Aorta (tissue), 5 donors: ENCODE measurements at regions not wholly inside any gene's neighbourhood (a gene's known extent, or its start where the extent isn't known, plus 50 kb on each side); places are given as distances from the start of the nearest gene placed in this dataset.
"Not testable (repeated sequence)": the region's sequence is repeated elsewhere in the genome, so short reads cannot be mapped to it uniquely, and the experiment has no call there.

Source experiments
- ATAC-seq: fragments of 200-7000 bp; cut with Tn5 transposase; one replicate; pipeline ENCODE4 v1.9.1; 2022; ENCODE audit warnings: moderate library complexity; ENCODE audit not compliant: low FRiP score
- DNase-seq, 2 donors: peaks; one replicate each; pipeline ENCODE4 v3.0.0-alpha.2; 2020
- H3K27ac ChIP-seq, 2 donors: one replicate each; pipeline ENCODE4 v1.5.1; 2013; ENCODE audit warnings: low read length in 2 of 2, mild to moderate bottlenecking in 2 of 2, moderate library complexity in 2 of 2, control low read depth in 1 of 2, inconsistent platforms in 1 of 2, low read depth in 1 of 2
- H3K27me3 ChIP-seq, 2 donors: one replicate each; pipeline ENCODE4 v1.6.1; 2013; ENCODE audit warnings: control low read depth in 1 of 2, low read length in 1 of 2, mild to moderate bottlenecking in 1 of 2, moderate library complexity in 1 of 2; ENCODE audit not compliant: insufficient read depth in 2 of 2, control insufficient read depth in 1 of 2
- H3K36me3 ChIP-seq, 2 donors: one replicate each; pipeline ENCODE4 v1.6.1; 2013; ENCODE audit warnings: control low read depth in 1 of 2, low read length in 1 of 2, mild to moderate bottlenecking in 1 of 2; ENCODE audit not compliant: insufficient read depth in 2 of 2, control insufficient read depth in 1 of 2
- H3K4me1 ChIP-seq, 2 donors: one replicate each; pipeline ENCODE4 v1.6.1; 2013; ENCODE audit warnings: low read length in 2 of 2, control low read depth in 1 of 2, mild to moderate bottlenecking in 1 of 2, moderate library complexity in 1 of 2; ENCODE audit not compliant: insufficient read depth in 2 of 2, control insufficient read depth in 1 of 2
- H3K4me3 ChIP-seq, 2 donors: one replicate each; pipeline ENCODE4 v1.5.1; 2013; ENCODE audit warnings: low read length in 2 of 2, control low read depth in 1 of 2, mild to moderate bottlenecking in 1 of 2
- H3K9me3 ChIP-seq: one replicate; pipeline ENCODE4 v1.6.1; 2013; ENCODE audit warnings: mild to moderate bottlenecking, low read length; ENCODE audit not compliant: control insufficient read depth
- WGBS, 2 donors: extraction: QIAGEN DNeasy Blood & Tissue Kit; methylation state at CpG; one replicate each; pipeline ENCODE4 v1.1.7; 2013; 5-methylcytosine and 5-hydroxymethylcytosine counted together
- intact Hi-C, 2 donors: fragments of 100-400 bp; cut with DNase I; formaldehyde crosslinking; loops; one replicate each; pipeline versions ENCODE4 v1.14.2 to v1.15.0; 2022
- donor health status: healthy with polysubstance abuse.
- donor health status: Bipolar disorder and iron deficiency.
- donor health status: DM: no; HTN: no; CAD: no.
- donor health status: DM: no; HTN: no; CAD: no.
- donor health status: DM: yes; HTN: yes; CAD: no.

- Histone ChIP-seq H3K36me3 (no peaks in the 10 kb centered on the region), H3K4me1 (no peaks in the 10 kb centered on the region), H3K9me3 (no peaks in the 10 kb centered on the region), H3K27ac (no peak overlapping the region), H3K27me3 (no peaks in the 10 kb centered on the region), H3K4me3 (no peak overlapping the region)
- DNase-seq = no peak
- WGBS, 2 donors = 67 to 77% methylated on average over 3 of the region's 3 CpGs
- intact Hi-C loops = no loop called here
- ATAC-seq = no peak
Observed at GRCh38 chr2:81389203-81389602, 1084.7 kb upstream of the LRRTM1 start.

GRCh38 chr2:81363800-81364199, 1059.2 kb upstream of the LRRTM1 start:
- no peak overlapping the region for H3K4me3 ChIP-seq
- no peaks in the 10 kb centered on the region for H3K36me3 ChIP-seq
- DNase-seq = no peak
- intact Hi-C loops = no loop called here
- H3K27ac ChIP-seq = no peak overlapping the region
- no peaks in the 10 kb centered on the region for H3K9me3 ChIP-seq
- H3K4me1 ChIP-seq = no peaks in the 10 kb centered on the region
- no peaks in the 10 kb centered on the region for H3K27me3 ChIP-seq
- no peak for ATAC-seq

GRCh38 chr2:81362468-81362867, 1057.9 kb upstream of the LRRTM1 start:
- H3K27ac ChIP-seq, H3K27me3 ChIP-seq, H3K4me1 ChIP-seq, H3K36me3 ChIP-seq, H3K9me3 ChIP-seq, ATAC-seq, H3K4me3 ChIP-seq, intact Hi-C loops, DNase-seq: not testable (repeated sequence)
- WGBS, 2 donors = 87 to 90% methylated on average over 11 of the region's 11 CpGs

DNA sequence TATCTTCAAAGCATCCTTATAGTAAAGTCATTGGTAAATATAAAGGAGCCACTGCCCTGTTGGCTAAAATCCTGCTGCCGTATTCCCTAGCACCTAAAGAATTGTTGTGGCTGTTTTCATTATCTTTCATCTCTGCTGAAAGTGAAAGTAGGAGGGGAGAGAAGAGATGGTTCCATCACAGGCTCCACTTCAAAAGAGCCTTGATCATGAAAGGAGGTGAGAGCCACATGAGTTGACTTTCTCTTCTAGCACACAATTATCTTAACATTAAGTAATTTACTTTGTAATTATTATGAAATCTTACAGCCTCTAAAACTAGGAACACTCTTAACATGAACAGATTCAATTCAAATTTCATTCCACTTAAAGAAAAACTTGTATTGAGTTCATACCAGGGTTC, 1050.9 kb upstream of the LRRTM1 start:
- DNase-seq (no peak), ATAC-seq (no peak)
- H3K27ac ChIP-seq = no peak overlapping the region
- no peaks in the 10 kb centered on the region for H3K9me3 ChIP-seq
- 60 to 65% methylated on average over 1 of the region's 1 CpG for WGBS, 2 donors
- no peaks in the 10 kb centered on the region for H3K27me3 ChIP-seq
- no peak overlapping the region for H3K4me3 ChIP-seq
- H3K36me3 ChIP-seq = no peaks in the 10 kb centered on the region
- intact Hi-C loops = no loop called here
- H3K4me1 ChIP-seq = no peaks in the 10 kb centered on the region

DNA sequence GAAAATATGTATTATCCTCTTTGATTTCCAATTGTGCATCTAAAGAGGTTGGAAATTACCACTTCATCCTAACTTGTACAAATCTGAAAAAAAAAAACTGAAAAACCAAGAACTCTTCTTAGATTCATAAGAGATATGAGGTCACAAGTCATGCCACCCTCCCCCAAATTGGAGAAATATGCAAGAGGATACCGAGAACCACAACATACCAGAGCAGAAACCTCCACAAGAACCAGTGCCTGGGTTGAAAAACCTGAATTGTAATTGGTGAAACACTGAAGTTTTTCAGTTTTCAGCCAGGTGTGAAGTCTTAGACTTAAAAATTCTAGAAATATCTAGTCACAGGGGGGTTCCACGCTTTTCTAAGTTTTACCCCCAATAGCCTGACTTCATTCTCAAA, 1029.5 kb upstream of the LRRTM1 start:
- no peak overlapping the region for H3K27ac ChIP-seq
- WGBS, 2 donors = 52 to 64% methylated on average over 2 of the region's 2 CpGs
- H3K9me3 ChIP-seq = no peaks in the 10 kb centered on the region
- no peaks in the 10 kb centered on the region for H3K36me3 ChIP-seq
- DNase-seq = no peak
- no peak for ATAC-seq
- H3K4me3 ChIP-seq = no peak overlapping the region
- intact Hi-C loops = no loop called here
- H3K4me1 ChIP-seq = no peaks in the 10 kb centered on the region
- H3K27me3 ChIP-seq = no peaks in the 10 kb centered on the region

DNA sequence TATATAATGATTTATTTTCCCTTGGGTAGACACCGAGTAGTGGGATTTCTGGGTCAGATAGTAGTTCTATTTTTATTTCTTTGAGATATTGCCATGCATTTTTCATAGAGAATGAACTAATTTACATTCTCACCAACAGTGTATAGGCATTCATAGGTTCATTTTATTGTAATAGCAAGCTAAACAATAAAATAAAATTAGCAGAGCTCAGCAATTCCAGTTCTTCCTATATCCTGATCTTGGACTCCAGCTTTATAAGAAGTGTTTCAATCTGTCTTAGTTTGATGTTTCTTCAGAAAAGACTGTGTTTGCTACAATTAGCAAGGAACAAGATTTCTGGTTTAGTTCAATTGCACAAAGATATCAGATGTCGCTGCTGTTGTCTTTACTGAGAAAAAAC, 1024.4 kb upstream of the LRRTM1 start:
- Histone ChIP-seq H3K4me1 (no peaks in the 10 kb centered on the region), H3K27ac (no peak overlapping the region), H3K27me3 (no peaks in the 10 kb centered on the region), H3K9me3 (no peaks in the 10 kb centered on the region), H3K4me3 (no peak overlapping the region), H3K36me3 (no peaks in the 10 kb centered on the region)
- ATAC-seq (no peak), DNase-seq (no peak)
- 48 to 57% methylated on average over 2 of the region's 2 CpGs for WGBS, 2 donors
- intact Hi-C loops = no loop called here

GRCh38 chr2:81327911-81328310, 1023.4 kb upstream of the LRRTM1 start:
- no peak for DNase-seq
- Histone ChIP-seq H3K4me1 (no peaks in the 10 kb centered on the region), H3K36me3 (no peaks in the 10 kb centered on the region), H3K27me3 (no peaks in the 10 kb centered on the region), H3K9me3 (no peaks in the 10 kb centered on the region), H3K27ac (no peak overlapping the region), H3K4me3 (no peak overlapping the region)
- intact Hi-C loops = no loop called here
- no peak for ATAC-seq

- Histone ChIP-seq H3K9me3 (no peaks in the 10 kb centered on the region), H3K27me3 (no peaks in the 10 kb centered on the region), H3K36me3 (no peaks in the 10 kb centered on the region), H3K4me3 (no peak overlapping the region), H3K27ac (no peak overlapping the region), H3K4me1 (no peaks in the 10 kb centered on the region)
- no peak for ATAC-seq
- intact Hi-C loops = no loop called here
- DNase-seq = no peak
- WGBS, 2 donors = 55 to 61% methylated on average over 3 of the region's 3 CpGs
Observed at GRCh38 chr2:81324046-81324445, 1019.5 kb upstream of the LRRTM1 start.

GRCh38 chr2:81304154-81304830, 999.7 kb upstream of the LRRTM1 start:
- H3K9me3 ChIP-seq = no peaks in the 10 kb centered on the region
- no peaks in the 10 kb centered on the region for H3K27me3 ChIP-seq
- no peak overlapping the region for H3K4me3 ChIP-seq
- intact Hi-C loops = no loop called here
- WGBS, 2 donors = 37 to 38% methylated on average over 9 of the region's 9 CpGs
- no peak overlapping the region for H3K27ac ChIP-seq
- H3K36me3 ChIP-seq = no peaks in the 10 kb centered on the region
- DNase-seq = no peak
- H3K4me1 ChIP-seq = no peaks in the 10 kb centered on the region
- no peak for ATAC-seq
